Body of pancreas (tissue), 4 donors: ENCODE measurements at regions not wholly inside any gene's neighbourhood (a gene's known extent, or its start where the extent isn't known, plus 50 kb on each side); places are given as distances from the start of the nearest gene placed in this dataset.

Experiments used
- POLR2A ChIP-seq, 3 donors: fragments of 450-650 bp; IDR thresholded peaks; one replicate each; pipeline ENCODE4 v1.6.1; 2016; ENCODE audit warnings: antibody characterized with exemption in 3 of 3, mild to moderate bottlenecking in 2 of 3
- TF ChIP-seq, protein P1 (sequence below), 7 experiments: fragments of 450-650 bp in 4 of 7; fragments of 200-600 bp in 3 of 7; sonication (generic) in 3 of 7; IDR thresholded peaks; one replicate each; pipeline ENCODE4 v1.5.1; 2016 to 2019; ENCODE audit warnings: antibody characterized with exemption in 7 of 7

DNA sequence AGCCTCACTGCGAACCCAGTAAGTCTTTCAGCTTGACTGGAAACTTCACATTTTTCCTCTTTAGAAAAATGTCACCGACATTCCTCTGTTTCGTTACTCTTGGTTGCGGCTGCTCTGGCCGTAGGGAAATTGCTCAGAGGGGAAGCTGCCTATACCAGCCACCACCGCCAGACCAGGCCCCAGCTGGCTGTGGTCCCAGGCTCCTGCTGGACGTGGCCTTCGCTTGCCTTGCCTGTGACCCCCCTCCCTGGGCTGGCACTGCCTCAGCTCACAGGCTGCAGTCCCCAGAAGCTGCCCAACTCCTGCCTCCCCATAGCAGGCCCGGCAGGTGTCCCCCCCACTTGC is 197.8 kb downstream of the MN1 start:
- TF ChIP-seq, protein P1, sequence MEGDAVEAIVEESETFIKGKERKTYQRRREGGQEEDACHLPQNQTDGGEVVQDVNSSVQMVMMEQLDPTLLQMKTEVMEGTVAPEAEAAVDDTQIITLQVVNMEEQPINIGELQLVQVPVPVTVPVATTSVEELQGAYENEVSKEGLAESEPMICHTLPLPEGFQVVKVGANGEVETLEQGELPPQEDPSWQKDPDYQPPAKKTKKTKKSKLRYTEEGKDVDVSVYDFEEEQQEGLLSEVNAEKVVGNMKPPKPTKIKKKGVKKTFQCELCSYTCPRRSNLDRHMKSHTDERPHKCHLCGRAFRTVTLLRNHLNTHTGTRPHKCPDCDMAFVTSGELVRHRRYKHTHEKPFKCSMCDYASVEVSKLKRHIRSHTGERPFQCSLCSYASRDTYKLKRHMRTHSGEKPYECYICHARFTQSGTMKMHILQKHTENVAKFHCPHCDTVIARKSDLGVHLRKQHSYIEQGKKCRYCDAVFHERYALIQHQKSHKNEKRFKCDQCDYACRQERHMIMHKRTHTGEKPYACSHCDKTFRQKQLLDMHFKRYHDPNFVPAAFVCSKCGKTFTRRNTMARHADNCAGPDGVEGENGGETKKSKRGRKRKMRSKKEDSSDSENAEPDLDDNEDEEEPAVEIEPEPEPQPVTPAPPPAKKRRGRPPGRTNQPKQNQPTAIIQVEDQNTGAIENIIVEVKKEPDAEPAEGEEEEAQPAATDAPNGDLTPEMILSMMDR (IDR thresholded peaks at IDR 0.05) = peak in 1 of 7 experiments; percentile 21
- TF ChIP-seq POLR2A (IDR thresholded peaks at IDR 0.05) = no peak
